ENCODE measurements at regions not wholly inside any gene's neighbourhood (a gene's known extent, or its start where the extent isn't known, plus 50 kb on each side); places are given as distances from the start of the nearest gene placed in this dataset.

- no peak for TF ChIP-seq EZH2 (IDR thresholded peaks at IDR 0.05; ENCODE audit: low read length, missing control alignments)
- TF ChIP-seq, protein P1, sequence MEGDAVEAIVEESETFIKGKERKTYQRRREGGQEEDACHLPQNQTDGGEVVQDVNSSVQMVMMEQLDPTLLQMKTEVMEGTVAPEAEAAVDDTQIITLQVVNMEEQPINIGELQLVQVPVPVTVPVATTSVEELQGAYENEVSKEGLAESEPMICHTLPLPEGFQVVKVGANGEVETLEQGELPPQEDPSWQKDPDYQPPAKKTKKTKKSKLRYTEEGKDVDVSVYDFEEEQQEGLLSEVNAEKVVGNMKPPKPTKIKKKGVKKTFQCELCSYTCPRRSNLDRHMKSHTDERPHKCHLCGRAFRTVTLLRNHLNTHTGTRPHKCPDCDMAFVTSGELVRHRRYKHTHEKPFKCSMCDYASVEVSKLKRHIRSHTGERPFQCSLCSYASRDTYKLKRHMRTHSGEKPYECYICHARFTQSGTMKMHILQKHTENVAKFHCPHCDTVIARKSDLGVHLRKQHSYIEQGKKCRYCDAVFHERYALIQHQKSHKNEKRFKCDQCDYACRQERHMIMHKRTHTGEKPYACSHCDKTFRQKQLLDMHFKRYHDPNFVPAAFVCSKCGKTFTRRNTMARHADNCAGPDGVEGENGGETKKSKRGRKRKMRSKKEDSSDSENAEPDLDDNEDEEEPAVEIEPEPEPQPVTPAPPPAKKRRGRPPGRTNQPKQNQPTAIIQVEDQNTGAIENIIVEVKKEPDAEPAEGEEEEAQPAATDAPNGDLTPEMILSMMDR (conservative IDR thresholded peaks at IDR 0.05 in 1 of 2, IDR thresholded peaks at IDR 0.05 in 1 of 2; ENCODE audit: low read depth in 1 of 2, low read length in 2 of 2): no peak
These were observed 183.7 kb upstream of the AUTS2 start for GRCh38 chr7:69414555-69414954.

Measured in fibroblast of lung (primary cell).